TTC549 (cell line): ENCODE measurements at regions not wholly inside any gene's neighbourhood (a gene's known extent, or its start where the extent isn't known, plus 50 kb on each side); places are given as distances from the start of the nearest gene placed in this dataset.

Source experiments
- FAIRE-seq: peaks from 2 replicates; lab custom pipeline; 2012; peaks lifted over from hg19 to GRCh38; lab: Jason Lieb, UNC

GRCh38 chr15:67992411-67992810 lies 61.7 kb upstream of the PIAS1 start:
- FAIRE-seq: no peak

- no peak for FAIRE-seq
These were observed 61.3 kb upstream of the PIAS1 start for GRCh38 chr15:67992834-67993233.

GRCh38 chr15:67997996-67998395 lies 56.1 kb upstream of the PIAS1 start:
- no peak for FAIRE-seq

- no peak for FAIRE-seq
These were observed 55.4 kb upstream of the PIAS1 start for GRCh38 chr15:67998599-67999133.

GRCh38 chr15:67999320-68000100 lies 54.6 kb upstream of the PIAS1 start:
- no peak for FAIRE-seq

GRCh38 chr15:68000754-68001153 lies 53.4 kb upstream of the PIAS1 start:
- FAIRE-seq: no peak

GRCh38 chr15:68001811-68002210 lies 52.3 kb upstream of the PIAS1 start:
- FAIRE-seq: no peak

GRCh38 chr15:68003297-68003696 lies 50.8 kb upstream of the PIAS1 start:
- FAIRE-seq: no peak
